ENCODE measurements at regions not wholly inside any gene's neighbourhood (a gene's known extent, or its start where the extent isn't known, plus 50 kb on each side); places are given as distances from the start of the nearest gene placed in this dataset.

- no peak overlapping the region for H3K4me3 ChIP-seq
- H3K27ac ChIP-seq: no peak overlapping the region
- in situ Hi-C loops (cut with MboI; ENCODE audit: low pct_unique_long_range_greater_than_20kb in 2 of 9, low sequenced_read_pairs in 9 of 9, unreplicated experiment in 9 of 9): no loop called here
- no peaks in the 10 kb centered on the region for H3K4me1 ChIP-seq (replicated peaks in 1 of 2)
- WGBS, 10 experiments: 0 to 100% (median 80%) methylated on average over 1 to 2 of the region's 2 CpGs
- ATAC-seq (replicated peaks in 6 of 8): no peak
These were observed 569.9 kb upstream of the FAT3 start for GRCh38 chr11:91654686-91655085.

- WGBS, 10 experiments: 0 to 100% (median 59%) methylated on average over 1 to 2 of the region's 2 CpGs; no CpG with 5 or more reads in 4 of the 10 experiments
- Histone ChIP-seq H3K27ac (no peak overlapping the region), H3K4me3 (no peak overlapping the region), H3K4me1 (replicated peaks in 1 of 2) (no peaks in the 10 kb centered on the region)
- peak in 5 of 8 experiments; percentile 84 to 99 (median 92) for ATAC-seq (replicated peaks in 6 of 8)
- in situ Hi-C loops (cut with MboI; ENCODE audit: low pct_unique_long_range_greater_than_20kb in 2 of 9, low sequenced_read_pairs in 9 of 9, unreplicated experiment in 9 of 9): no loop called here
These were observed 571.4 kb upstream of the FAT3 start for GRCh38 chr11:91653079-91653754.

- in situ Hi-C loops (cut with MboI; ENCODE audit: low pct_unique_long_range_greater_than_20kb in 2 of 9, low sequenced_read_pairs in 9 of 9, unreplicated experiment in 9 of 9): no loop called here
- 8 to 100% (median 92%) methylated on average over 1 to 5 of the region's 5 CpGs; no CpG with 5 or more reads in 1 of the 10 experiments for WGBS, 10 experiments
- H3K4me1 ChIP-seq (replicated peaks in 1 of 2): no peaks in the 10 kb centered on the region
- no peak for ATAC-seq (replicated peaks in 6 of 8)
- no peak overlapping the region for H3K4me3 ChIP-seq
- H3K27ac ChIP-seq: no peak overlapping the region
These were observed 573.8 kb upstream of the FAT3 start for GRCh38 chr11:91650802-91651201.

GRCh38 chr11:91641153-91641552 lies 583.5 kb upstream of the FAT3 start:
- no peak for ATAC-seq (replicated peaks in 6 of 8)

GRCh38 chr11:91639359-91639758 lies 585.3 kb upstream of the FAT3 start:
- no peak overlapping the region for H3K4me3 ChIP-seq
- WGBS, 10 experiments: 0 to 100% (median 69%) methylated on average over 1 to 2 of the region's 2 CpGs; no CpG with 5 or more reads in 1 of the 10 experiments
- ATAC-seq (replicated peaks in 6 of 8): no peak
- H3K4me1 ChIP-seq (replicated peaks in 1 of 2): no peaks in the 10 kb centered on the region
- H3K27ac ChIP-seq: no peak overlapping the region
- in situ Hi-C loops (cut with MboI; ENCODE audit: low pct_unique_long_range_greater_than_20kb in 2 of 9, low sequenced_read_pairs in 9 of 9, unreplicated experiment in 9 of 9): no loop called here

More at GRCh38 chr11:91641153-91641552, 583.5 kb upstream of the FAT3 start:
- WGBS, 10 experiments: 0 to 100% (median 81%) methylated on average over 1 to 3 of the region's 3 CpGs; no CpG with 5 or more reads in 2 of the 10 experiments
- Histone ChIP-seq H3K4me3 (no peak overlapping the region), H3K27ac (no peak overlapping the region), H3K4me1 (replicated peaks in 1 of 2) (no peaks in the 10 kb centered on the region)
- in situ Hi-C loops (cut with MboI; ENCODE audit: low pct_unique_long_range_greater_than_20kb in 2 of 9, low sequenced_read_pairs in 9 of 9, unreplicated experiment in 9 of 9): no loop called here

GRCh38 chr11:91630916-91631673 lies 593.5 kb upstream of the FAT3 start:
- Histone ChIP-seq H3K27ac (no peak overlapping the region), H3K4me1 (replicated peaks in 1 of 2) (no peaks in the 10 kb centered on the region), H3K4me3 (no peak overlapping the region)
- ATAC-seq (replicated peaks in 6 of 8): no peak
- in situ Hi-C loops (cut with MboI; ENCODE audit: low pct_unique_long_range_greater_than_20kb in 2 of 9, low sequenced_read_pairs in 9 of 9, unreplicated experiment in 9 of 9): no loop called here
- WGBS, 10 experiments: 0 to 94% (median 60%) methylated on average over 1 to 4 of the region's 4 CpGs; no CpG with 5 or more reads in 1 of the 10 experiments

- WGBS, 10 experiments: 0 to 100% (median 9%) methylated on average over 1 of the region's 1 CpG; no CpG with 5 or more reads in 3 of the 10 experiments
- H3K4me1 ChIP-seq (replicated peaks in 1 of 2): no peaks in the 10 kb centered on the region
- H3K4me3 ChIP-seq: no peak overlapping the region
- no peak for ATAC-seq (replicated peaks in 6 of 8)
- in situ Hi-C loops (cut with MboI; ENCODE audit: low pct_unique_long_range_greater_than_20kb in 2 of 9, low sequenced_read_pairs in 9 of 9, unreplicated experiment in 9 of 9): no loop called here
- no peak overlapping the region for H3K27ac ChIP-seq
These were observed 599.1 kb upstream of the FAT3 start for GRCh38 chr11:91625495-91625894.

GRCh38 chr11:91624021-91624420 lies 600.6 kb upstream of the FAT3 start:
- WGBS, 10 experiments: 0 to 100% (median 89%) methylated on average over 1 to 5 of the region's 5 CpGs
- H3K4me1 ChIP-seq (replicated peaks in 1 of 2): no peaks in the 10 kb centered on the region
- no peak overlapping the region for H3K27ac ChIP-seq
- no peak overlapping the region for H3K4me3 ChIP-seq
- in situ Hi-C loops (cut with MboI; ENCODE audit: low pct_unique_long_range_greater_than_20kb in 2 of 9, low sequenced_read_pairs in 9 of 9, unreplicated experiment in 9 of 9): no loop called here
- ATAC-seq (replicated peaks in 6 of 8): no peak

- Histone ChIP-seq H3K27ac (no peak overlapping the region), H3K4me1 (replicated peaks in 1 of 2) (peaks cover 0 to 6% of the 10 kb centered on the region in 2 donors), H3K4me3 (no peak overlapping the region)
- in situ Hi-C loops (cut with MboI; ENCODE audit: low pct_unique_long_range_greater_than_20kb in 2 of 9, low sequenced_read_pairs in 9 of 9, unreplicated experiment in 9 of 9): no loop called here
- ATAC-seq (replicated peaks in 6 of 8): peak in 3 of 8 experiments; percentile 62 to 97 (median 74)
- WGBS, 10 experiments: 0 to 92% (median 43%) methylated on average over 1 to 3 of the region's 3 CpGs; no CpG with 5 or more reads in 2 of the 10 experiments
These were observed 615.9 kb upstream of the FAT3 start for GRCh38 chr11:91608677-91609076.

GRCh38 chr11:91596111-91596510 lies 628.5 kb upstream of the FAT3 start:
- H3K4me1 ChIP-seq (replicated peaks in 1 of 2): no peaks in the 10 kb centered on the region
- no peak for ATAC-seq (replicated peaks in 6 of 8)
- no peak overlapping the region for H3K4me3 ChIP-seq
- in situ Hi-C loops (cut with MboI; ENCODE audit: low pct_unique_long_range_greater_than_20kb in 2 of 9, low sequenced_read_pairs in 9 of 9, unreplicated experiment in 9 of 9): no loop called here
- 0 to 90% (median 86%) methylated on average over 1 of the region's 1 CpG; no CpG with 5 or more reads in 3 of the 10 experiments for whole genome bisulfite sequencing, 10 experiments
- H3K27ac ChIP-seq: no peak overlapping the region

- in situ Hi-C loops (cut with MboI; ENCODE audit: low pct_unique_long_range_greater_than_20kb in 2 of 9, low sequenced_read_pairs in 9 of 9, unreplicated experiment in 9 of 9): no loop called here
- Histone ChIP-seq H3K4me3 (no peak overlapping the region), H3K4me1 (replicated peaks in 1 of 2) (no peaks in the 10 kb centered on the region), H3K27ac (no peak overlapping the region)
- no peak for ATAC-seq (replicated peaks in 6 of 8)
- WGBS, 10 experiments: 0 to 100% (median 48%) methylated on average over 1 of the region's 1 CpG; no CpG with 5 or more reads in 2 of the 10 experiments
These were observed 633.6 kb upstream of the FAT3 start for GRCh38 chr11:91591021-91591420.

- 17 to 88% (median 51%) methylated on average over 1 to 3 of the region's 3 CpGs; no CpG with 5 or more reads in 6 of the 10 experiments for WGBS, 10 experiments
- in situ Hi-C loops (cut with MboI; ENCODE audit: low pct_unique_long_range_greater_than_20kb in 2 of 9, low sequenced_read_pairs in 9 of 9, unreplicated experiment in 9 of 9): no loop called here
- Histone ChIP-seq H3K4me1 (replicated peaks in 1 of 2) (no peaks in the 10 kb centered on the region), H3K27ac (no peak overlapping the region), H3K4me3 (no peak overlapping the region)
- ATAC-seq (replicated peaks in 6 of 8): no peak
These were observed 637.5 kb upstream of the FAT3 start for GRCh38 chr11:91587131-91587530.

- 11 to 95% (median 82%) methylated on average over 1 to 4 of the region's 4 CpGs for WGBS, 10 experiments
- in situ Hi-C loops (cut with MboI; ENCODE audit: low pct_unique_long_range_greater_than_20kb in 2 of 9, low sequenced_read_pairs in 9 of 9, unreplicated experiment in 9 of 9): no loop called here
- ATAC-seq (replicated peaks in 6 of 8): no peak
- H3K4me1 ChIP-seq (replicated peaks in 1 of 2): no peaks in the 10 kb centered on the region
- no peak overlapping the region for H3K27ac ChIP-seq
- H3K4me3 ChIP-seq: no peak overlapping the region
These were observed 639.4 kb upstream of the FAT3 start for GRCh38 chr11:91585035-91585801.
